BE2C (cell line): ENCODE measurements at regions not wholly inside any gene's neighbourhood (a gene's known extent, or its start where the extent isn't known, plus 50 kb on each side); places are given as distances from the start of the nearest gene placed in this dataset.

ENCODE experiments used
- DNase-seq: peaks from one replicate; pipeline ENCODE4 v3.0.0-alpha.2; 2020
- H3K27me3 ChIP-seq: fragments of 250-450 bp; sonication (Bioruptor Pico); 2 replicates; pipeline ENCODE4 v1.5.1; 2020; ENCODE audit warnings: mild to moderate bottlenecking
- H3K36me3 ChIP-seq: fragments of 250-450 bp; sonication (Bioruptor Pico); 2 replicates; pipeline ENCODE4 v1.5.1; 2020; ENCODE audit warnings: mild to moderate bottlenecking
- H3K4me1 ChIP-seq: fragments of 250-450 bp; sonication (Bioruptor Pico); 2 replicates; pipeline ENCODE4 v1.5.1; 2020
- H3K4me3 ChIP-seq: 2 replicates; pipeline ENCODE4 v1.5.1; 2011; ENCODE audit warnings: low read depth, low read length
- H3K9me3 ChIP-seq: fragments of 250-450 bp; sonication (Bioruptor Pico); 2 replicates; pipeline ENCODE4 v1.5.1; 2020
- CTCF ChIP-seq: IDR thresholded peaks from 2 replicates; pipeline ENCODE4 v1.5.1; 2012; ENCODE audit warnings: mild to moderate bottlenecking, low read depth, low read length

GRCh38 chr15:62558640-62559380 is 393.7 kb upstream of the C2CD4B start:
- no peak for DNase-seq
- Histone ChIP-seq H3K4me3 (no peak overlapping the region), H3K27me3 (no peaks in the 10 kb centered on the region), H3K36me3 (no peaks in the 10 kb centered on the region), H3K4me1 (peaks cover 5% of the 10 kb centered on the region), H3K9me3 (no peaks in the 10 kb centered on the region)
- TF ChIP-seq CTCF, result no peak

DNA sequence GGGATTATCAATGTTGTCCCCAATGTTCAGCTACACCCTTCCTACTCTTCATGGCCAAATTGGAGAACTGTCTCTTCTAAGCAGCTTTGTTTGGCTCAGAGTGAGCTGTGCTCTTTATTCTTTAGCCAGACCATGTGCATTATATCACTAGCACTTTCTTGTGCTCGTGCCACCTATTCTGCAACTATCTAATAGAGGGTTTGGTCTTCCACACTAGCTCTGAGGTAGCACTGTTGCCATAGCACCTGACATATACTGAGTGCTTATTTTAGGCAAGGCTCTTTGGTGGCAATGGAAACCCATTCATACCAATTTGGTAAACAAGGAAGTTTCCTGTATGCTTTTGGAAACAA is 394.3 kb upstream of the C2CD4B start:
- DNase-seq, result no peak
- Histone ChIP-seq H3K4me3 (no peak overlapping the region), H3K36me3 (no peaks in the 10 kb centered on the region), H3K9me3 (no peaks in the 10 kb centered on the region), H3K27me3 (no peaks in the 10 kb centered on the region), H3K4me1 (no peaks in the 10 kb centered on the region; the same call in 1 of the 2 replicates)
- TF ChIP-seq CTCF, result no peak

DNA sequence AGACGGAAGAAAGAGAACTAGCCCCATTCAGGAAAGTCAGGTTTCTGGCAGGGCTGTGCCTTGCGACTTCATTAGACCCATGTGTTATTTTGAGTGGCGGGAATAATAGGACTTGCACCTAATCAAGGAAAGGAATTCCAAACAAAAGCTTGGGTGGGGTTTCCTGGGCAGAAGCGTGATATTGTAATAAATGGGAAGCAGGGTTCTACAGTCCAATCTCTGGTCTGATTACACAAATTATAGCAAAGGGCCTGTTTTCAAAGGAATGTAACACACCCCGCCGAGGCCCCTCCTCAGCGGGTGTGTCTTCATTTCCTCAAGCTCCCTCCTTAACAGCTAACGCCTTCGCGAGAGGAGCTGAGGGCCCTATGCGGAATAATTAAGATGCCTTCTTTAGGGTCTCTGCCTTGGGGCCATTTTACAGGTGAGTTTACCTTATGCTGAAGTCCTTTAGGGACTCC is 396.0 kb upstream of the C2CD4B start:
- Histone ChIP-seq H3K27me3 (no peaks in the 10 kb centered on the region), H3K9me3 (no peaks in the 10 kb centered on the region), H3K36me3 (no peaks in the 10 kb centered on the region), H3K4me3 (no peak overlapping the region), H3K4me1 (no peaks in the 10 kb centered on the region)
- TF ChIP-seq CTCF, result no peak
- no peak for DNase-seq

GRCh38 chr15:62561571-62561970 is 396.5 kb upstream of the C2CD4B start:
- no peaks in the 10 kb centered on the region for H3K4me1 ChIP-seq
- H3K4me3 ChIP-seq, result no peak overlapping the region
- no peaks in the 10 kb centered on the region for H3K36me3 ChIP-seq
- no peaks in the 10 kb centered on the region for H3K27me3 ChIP-seq
- TF ChIP-seq CTCF, result no peak
- no peaks in the 10 kb centered on the region for H3K9me3 ChIP-seq
- DNase-seq, result no peak

DNA sequence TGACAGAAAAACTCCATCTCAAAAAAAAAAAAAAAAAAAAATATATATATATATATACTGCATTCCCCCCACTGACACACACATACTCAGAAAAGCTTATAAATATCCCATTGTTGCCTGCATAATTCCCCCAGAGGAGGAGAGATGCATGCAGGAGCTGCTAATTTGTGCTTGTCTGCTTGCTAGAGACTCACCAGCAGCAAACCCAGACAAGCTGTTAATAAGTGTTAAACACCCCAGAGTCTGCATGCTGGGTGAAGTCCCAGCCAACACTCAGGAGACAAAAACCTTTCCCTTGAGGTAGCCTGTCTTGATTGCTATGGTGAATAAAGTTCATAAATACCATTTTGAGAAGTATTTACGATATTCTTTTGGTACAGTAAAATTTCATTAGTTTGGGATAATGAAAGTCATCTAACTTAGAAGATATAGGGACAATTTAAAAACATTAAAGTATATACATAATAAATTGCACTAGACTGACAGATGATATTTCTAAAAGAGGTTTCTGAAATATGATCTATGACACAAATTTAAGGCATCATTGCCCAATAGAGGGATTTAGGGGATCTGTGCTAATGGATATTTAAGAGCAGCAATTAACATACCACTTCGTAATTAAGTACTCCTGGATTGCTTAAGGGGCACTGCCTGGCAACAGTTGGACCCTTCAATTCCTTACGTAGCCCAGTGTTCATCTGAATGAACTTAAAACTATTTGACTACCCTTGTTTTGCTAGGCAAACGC is 400.0 kb upstream of the C2CD4B start:
- DNase-seq, result no peak
- no peaks in the 10 kb centered on the region for H3K36me3 ChIP-seq
- H3K27me3 ChIP-seq, result no peaks in the 10 kb centered on the region
- no peak overlapping the region for H3K4me3 ChIP-seq
- no peaks in the 10 kb centered on the region for H3K9me3 ChIP-seq
- H3K4me1 ChIP-seq, result no peaks in the 10 kb centered on the region
- no peak for TF ChIP-seq CTCF

- Histone ChIP-seq H3K36me3 (no peaks in the 10 kb centered on the region), H3K9me3 (no peaks in the 10 kb centered on the region), H3K4me3 (no peak overlapping the region), H3K4me1 (no peaks in the 10 kb centered on the region), H3K27me3 (no peaks in the 10 kb centered on the region)
- DNase-seq, result no peak
- no peak for TF ChIP-seq CTCF
Observed at GRCh38 chr15:62565634-62566026, 400.5 kb upstream of the C2CD4B start.
